Panc1 (cell line): ENCODE measurements at regions not wholly inside any gene's neighbourhood (a gene's known extent, or its start where the extent isn't known, plus 50 kb on each side); places are given as distances from the start of the nearest gene placed in this dataset.

ENCODE experiments used
- ATAC-seq: fragments of 200-7000 bp; cut with Tn5 transposase; 2 replicates; pipeline ENCODE4 v1.9.1; 2020; ENCODE audit warnings: mild to moderate bottlenecking, moderate library complexity
- BruUV-seq: library from RNA; stranded (reverse); fragments of 400-500 nt; replicated peaks from 2 replicates; lab custom pipeline; 2021; lab: Mats Ljungman, UMichigan
- CTCF ChIA-PET: fragments of 300-600 bp; sonication (Branson Sonifier 250); formaldehyde crosslinking; loops from one replicate; lab custom pipeline; 2022; ENCODE audit warnings: antibody characterized with exemption; lab: Charles Lee
- POLR2A ChIA-PET: fragments of 300-600 bp; sonication (Branson Sonifier 250); formaldehyde crosslinking; loops from one replicate; lab custom pipeline; 2022; ENCODE audit warnings: antibody characterized with exemption; lab: Charles Lee
- DNase-seq: peaks from one replicate; pipeline ENCODE4 v3.0.0-alpha.2; 2010; ENCODE audit warnings: low read depth, low spot score
- H3K27ac ChIP-seq: 2 replicates; pipeline ENCODE4 v1.5.1; 2011; ENCODE audit warnings: mild to moderate bottlenecking, low read length, inconsistent platforms
- H3K27me3 ChIP-seq: fragments of 200-500 bp; sonication (Bioruptor generic); 2 replicates; pipeline ENCODE4 v1.6.0; 2014; ENCODE audit warnings: low read length, inconsistent platforms; ENCODE audit not compliant: control insufficient read depth, insufficient read depth
- H3K36me3 ChIP-seq: fragments of 200-500 bp; sonication (Bioruptor generic); 2 replicates; pipeline ENCODE4 v1.5.1; 2014; ENCODE audit warnings: inconsistent platforms, mild to moderate bottlenecking, low read length, moderate library complexity; ENCODE audit not compliant: control insufficient read depth, insufficient read depth
- H3K4me1 ChIP-seq: 2 replicates; pipeline ENCODE4 v1.5.1; 2011; ENCODE audit warnings: inconsistent platforms, mild to moderate bottlenecking, low read length, moderate library complexity; ENCODE audit not compliant: control insufficient read depth, insufficient read depth
- H3K4me3 ChIP-seq, 2 experiments: 2 replicates each; pipeline ENCODE4 v1.5.1; 2011 to 2012; ENCODE audit warnings: low read depth in 2 of 2, low read length in 2 of 2, mild to moderate bottlenecking in 2 of 2, inconsistent platforms in 1 of 2, moderate library complexity in 1 of 2
- H3K9me3 ChIP-seq: fragments of 200-500 bp; sonication (Bioruptor generic); 2 replicates; pipeline ENCODE4 v1.5.1; 2014; ENCODE audit warnings: low read depth, mild to moderate bottlenecking, inconsistent platforms, low read length, moderate library complexity; ENCODE audit not compliant: control insufficient read depth, insufficient read depth
- POLR2AphosphoS5 ChIP-seq: IDR thresholded peaks from 2 replicates; pipeline ENCODE4 v1.6.1; 2012; ENCODE audit warnings: mild to moderate bottlenecking, low read depth, low read length, moderate library complexity
- REST ChIP-seq, 2 experiments: IDR thresholded peaks; 2 replicates each; pipeline ENCODE4 v1.6.1; 2011 to 2012; ENCODE audit warnings: low read depth in 2 of 2, control low read depth in 1 of 2, low read length in 1 of 2, mild to moderate bottlenecking in 1 of 2, moderate library complexity in 1 of 2; ENCODE audit not compliant: insufficient read depth in 1 of 2
- SIN3A ChIP-seq: IDR thresholded peaks from 2 replicates; pipeline ENCODE4 v1.6.1; 2012; ENCODE audit warnings: low read depth, mild to moderate bottlenecking, low read length, moderate library complexity, borderline replicate concordance; ENCODE audit not compliant: insufficient read depth
- TCF7L2 ChIP-seq: IDR thresholded peaks from 2 replicates; pipeline ENCODE4 v1.6.1; 2011; ENCODE audit warnings: mild to moderate bottlenecking, low read depth, low read length, inconsistent platforms
- in situ Hi-C: cut with HindIII; loops from 2 replicates; pipeline ENCODE4 v1.10.0; 2016; ENCODE audit warnings: low sequenced_read_pairs, low pct_unique_long_range_greater_than_20kb
- intact Hi-C: fragments of 100-400 bp; cut with micrococcal nuclease; formaldehyde crosslinking; loops from one replicate; pipeline ENCODE4 v1.10.0; 2022; ENCODE audit not compliant: unreplicated experiment
- TF ChIP-seq, protein P1 (sequence below): fragments of 450-650 bp; IDR thresholded peaks from 2 replicates; pipeline ENCODE4 v1.5.1; 2017; ENCODE audit warnings: mild to moderate bottlenecking

DNA sequence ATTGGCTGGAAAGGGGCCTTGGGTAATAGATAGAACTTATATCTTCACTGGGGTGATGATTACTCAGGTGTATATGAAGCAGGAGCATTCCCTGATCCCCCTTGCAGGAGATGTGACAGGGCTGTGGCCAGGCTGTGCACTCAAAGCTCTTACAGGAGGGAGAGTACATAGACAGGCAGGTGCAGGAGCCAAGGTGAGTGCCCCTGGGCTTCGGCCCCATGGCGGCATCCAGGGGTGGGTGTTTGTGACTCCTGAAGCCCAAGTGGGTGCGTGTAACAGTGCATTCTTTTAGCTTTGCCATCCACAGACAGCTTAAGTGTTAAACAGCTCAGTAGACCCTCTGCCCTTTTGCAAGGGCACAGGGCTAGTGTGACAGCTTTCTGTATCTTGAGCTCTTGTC lies 236.6 kb upstream of the GPR149 start:
- H3K36me3 ChIP-seq: no peaks in the 10 kb centered on the region
- ChIA-PET CTCF (no interaction called here), POLR2A (no interaction called here)
- no peaks in the 10 kb centered on the region for H3K4me1 ChIP-seq
- no peak overlapping the region for H3K27ac ChIP-seq
- no peaks in the 10 kb centered on the region for H3K27me3 ChIP-seq
- no TSS peak for BruUV-seq
- no peaks in the 10 kb centered on the region for H3K9me3 ChIP-seq
- TF ChIP-seq TCF7L2: no peak
- TF ChIP-seq, protein P1, sequence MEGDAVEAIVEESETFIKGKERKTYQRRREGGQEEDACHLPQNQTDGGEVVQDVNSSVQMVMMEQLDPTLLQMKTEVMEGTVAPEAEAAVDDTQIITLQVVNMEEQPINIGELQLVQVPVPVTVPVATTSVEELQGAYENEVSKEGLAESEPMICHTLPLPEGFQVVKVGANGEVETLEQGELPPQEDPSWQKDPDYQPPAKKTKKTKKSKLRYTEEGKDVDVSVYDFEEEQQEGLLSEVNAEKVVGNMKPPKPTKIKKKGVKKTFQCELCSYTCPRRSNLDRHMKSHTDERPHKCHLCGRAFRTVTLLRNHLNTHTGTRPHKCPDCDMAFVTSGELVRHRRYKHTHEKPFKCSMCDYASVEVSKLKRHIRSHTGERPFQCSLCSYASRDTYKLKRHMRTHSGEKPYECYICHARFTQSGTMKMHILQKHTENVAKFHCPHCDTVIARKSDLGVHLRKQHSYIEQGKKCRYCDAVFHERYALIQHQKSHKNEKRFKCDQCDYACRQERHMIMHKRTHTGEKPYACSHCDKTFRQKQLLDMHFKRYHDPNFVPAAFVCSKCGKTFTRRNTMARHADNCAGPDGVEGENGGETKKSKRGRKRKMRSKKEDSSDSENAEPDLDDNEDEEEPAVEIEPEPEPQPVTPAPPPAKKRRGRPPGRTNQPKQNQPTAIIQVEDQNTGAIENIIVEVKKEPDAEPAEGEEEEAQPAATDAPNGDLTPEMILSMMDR: no peak
- TF ChIP-seq POLR2AphosphoS5: no peak
- no peak for TF ChIP-seq REST (IDR thresholded peaks at IDR 0.05; ENCODE audit: insufficient read depth in 1 of 2, low read depth in 2 of 2, low read length in 1 of 2)
- no peak for TF ChIP-seq SIN3A
- in situ Hi-C loops (no loop called here), intact Hi-C loops (no loop called here)
- H3K4me3 ChIP-seq: no peak overlapping the region
- DNase-seq (no peak), ATAC-seq (no peak)

DNA sequence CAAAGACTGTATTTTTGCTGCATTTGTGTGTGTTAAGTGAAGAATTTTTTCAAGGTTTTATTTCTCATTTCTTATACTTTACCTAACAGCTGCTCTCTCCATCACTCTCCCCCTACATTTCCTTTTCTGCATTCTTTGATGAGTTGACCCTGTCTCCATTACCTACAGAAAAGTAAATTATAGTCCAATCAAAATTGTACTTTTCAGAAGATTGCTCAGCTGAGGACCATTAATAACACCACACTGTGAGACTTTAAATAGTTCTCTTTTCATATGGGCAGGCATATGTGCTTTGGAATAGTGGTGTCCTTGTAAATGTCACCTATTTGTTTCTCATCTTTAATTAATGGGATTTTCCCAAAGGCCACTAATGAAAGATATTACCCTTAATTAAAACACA lies 234.7 kb upstream of the GPR149 start:
- no peak for TF ChIP-seq TCF7L2
- no peak for TF ChIP-seq POLR2AphosphoS5
- no peak for TF ChIP-seq REST (IDR thresholded peaks at IDR 0.05; ENCODE audit: insufficient read depth in 1 of 2, low read depth in 2 of 2, low read length in 1 of 2)
- no peak for TF ChIP-seq SIN3A
- TF ChIP-seq, protein P1: no peak
- intact Hi-C loops (no loop called here), in situ Hi-C loops (no loop called here)
- ChIA-PET CTCF (no interaction called here), POLR2A (no interaction called here)
- H3K4me3 ChIP-seq: no peak overlapping the region
- H3K27me3 ChIP-seq: no peaks in the 10 kb centered on the region
- no peak overlapping the region for H3K27ac ChIP-seq
- DNase-seq (no peak), ATAC-seq (no peak)
- no peaks in the 10 kb centered on the region for H3K9me3 ChIP-seq
- no TSS peak for BruUV-seq
- H3K4me1 ChIP-seq: no peaks in the 10 kb centered on the region
- H3K36me3 ChIP-seq: no peaks in the 10 kb centered on the region
